ENCODE measurements at regions not wholly inside any gene's neighbourhood (a gene's known extent, or its start where the extent isn't known, plus 50 kb on each side); places are given as distances from the start of the nearest gene placed in this dataset.

DNA sequence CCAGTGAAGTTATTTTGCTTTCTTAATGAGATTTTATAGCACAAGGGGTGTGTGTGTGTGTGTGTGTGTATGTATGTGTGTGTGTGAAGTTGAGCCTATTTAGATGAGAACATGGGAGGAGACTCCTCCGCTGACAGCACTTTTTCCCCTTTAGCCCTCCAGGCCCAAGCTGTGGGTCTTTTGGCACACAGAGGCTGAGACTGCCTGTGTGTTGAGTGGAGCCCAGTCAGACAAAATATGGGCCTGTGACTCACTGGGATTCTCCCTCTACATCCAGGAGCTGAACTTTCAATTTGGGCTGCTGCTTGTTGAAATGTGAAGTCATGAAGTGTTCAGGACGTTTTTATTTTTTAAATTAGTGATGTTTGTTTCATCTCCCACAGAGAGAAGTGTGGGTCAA, 108.0 kb downstream of the MFSD1 start:
- ChIA-PET CTCF (interaction anchor here (0.8 to 5.0 kb wide), 3 partner anchors 9 to 347 kb away, joined by 3 to 20 read pairs (median 6); no protein-coding TSS in a partner anchor), POLR2A (no interaction called here)
- Histone ChIP-seq H3F3A (replicated peaks; ENCODE audit: insufficient read depth) (no peaks in the 10 kb centered on the region), H3K27ac (ENCODE audit: low read depth in 2 of 2, low read length in 1 of 2) (no peak overlapping the region), H3K4me1 (ENCODE audit: control insufficient read depth in 1 of 2, insufficient read depth in 2 of 2, low read depth in 1 of 2, low read length in 1 of 2) (peaks cover 0 to 2% of the 10 kb centered on the region in 2 experiments; a peak in 1 of 4 replicates), H3K4me3 (ENCODE audit: low read depth in 2 of 2, low read length in 1 of 2) (no peak overlapping the region), H3K36me3 (replicated peaks in 1 of 2; ENCODE audit: control insufficient read depth in 1 of 2, insufficient read depth in 2 of 2, low read length in 1 of 2) (no peaks in the 10 kb centered on the region), H3K27me3 (ENCODE audit: insufficient read depth) (no peaks in the 10 kb centered on the region), H4K20me1 (ENCODE audit: insufficient read depth) (no peaks in the 10 kb centered on the region), H3K9me3 (no peaks in the 10 kb centered on the region), H3K4me2 (no peak overlapping the region), H3K9me2 (no peaks in the 10 kb centered on the region), H3K9ac (no peak overlapping the region), H2AFZ (ENCODE audit: low read depth) (0 out of 2 replicates have a peak overlapping the region, but pooled peaks have one; percentile 49), H3K79me2 (ENCODE audit: insufficient read depth) (no peaks in the 10 kb centered on the region)
- 43% methylated on average over 2 of the region's 2 CpGs for WGBS (ENCODE audit: low lambda C conversion rate)
- DNase-seq = no peak
- no peak for TF ChIP-seq JUND (IDR thresholded peaks at IDR 0.05)
- TF ChIP-seq POLR2AphosphoS5 (IDR thresholded peaks at IDR 0.05; ENCODE audit: low read depth, low read length) = no peak
- TF ChIP-seq RCOR1 (IDR thresholded peaks at IDR 0.05; ENCODE audit: low read length) = no peak
- no peak for TF ChIP-seq NFIC (IDR thresholded peaks at IDR 0.05; ENCODE audit: borderline replicate concordance)
- no peak for TF ChIP-seq ELF1 (IDR thresholded peaks at IDR 0.05)
- TF ChIP-seq, protein P1, sequence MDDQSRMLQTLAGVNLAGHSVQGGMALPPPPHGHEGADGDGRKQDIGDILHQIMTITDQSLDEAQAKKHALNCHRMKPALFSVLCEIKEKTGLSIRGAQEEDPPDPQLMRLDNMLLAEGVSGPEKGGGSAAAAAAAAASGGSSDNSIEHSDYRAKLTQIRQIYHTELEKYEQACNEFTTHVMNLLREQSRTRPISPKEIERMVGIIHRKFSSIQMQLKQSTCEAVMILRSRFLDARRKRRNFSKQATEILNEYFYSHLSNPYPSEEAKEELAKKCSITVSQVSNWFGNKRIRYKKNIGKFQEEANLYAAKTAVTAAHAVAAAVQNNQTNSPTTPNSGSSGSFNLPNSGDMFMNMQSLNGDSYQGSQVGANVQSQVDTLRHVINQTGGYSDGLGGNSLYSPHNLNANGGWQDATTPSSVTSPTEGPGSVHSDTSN (IDR thresholded peaks at IDR 0.05) = no peak
- TF ChIP-seq TCF12 (IDR thresholded peaks at IDR 0.05) = no peak
- no peak for TF ChIP-seq CHD2 (IDR thresholded peaks at IDR 0.05; ENCODE audit: low read length, partially characterized antibody)
- no peak for TF ChIP-seq EP300 (IDR thresholded peaks at IDR 0.05; ENCODE audit: borderline replicate concordance in 1 of 2, low read depth in 1 of 2, low read length in 1 of 2)
- no peak for TF ChIP-seq MXI1 (IDR thresholded peaks at IDR 0.05; ENCODE audit: low read depth, low read length)
- no peak for TF ChIP-seq YY1 (IDR thresholded peaks at IDR 0.05; ENCODE audit: low read depth)
- no peak for TF ChIP-seq FOSL2 (IDR thresholded peaks at IDR 0.05; ENCODE audit: borderline replicate concordance, low read depth)
- no peak for TF ChIP-seq RAD21 (IDR thresholded peaks at IDR 0.05; ENCODE audit: low read length)

DNA sequence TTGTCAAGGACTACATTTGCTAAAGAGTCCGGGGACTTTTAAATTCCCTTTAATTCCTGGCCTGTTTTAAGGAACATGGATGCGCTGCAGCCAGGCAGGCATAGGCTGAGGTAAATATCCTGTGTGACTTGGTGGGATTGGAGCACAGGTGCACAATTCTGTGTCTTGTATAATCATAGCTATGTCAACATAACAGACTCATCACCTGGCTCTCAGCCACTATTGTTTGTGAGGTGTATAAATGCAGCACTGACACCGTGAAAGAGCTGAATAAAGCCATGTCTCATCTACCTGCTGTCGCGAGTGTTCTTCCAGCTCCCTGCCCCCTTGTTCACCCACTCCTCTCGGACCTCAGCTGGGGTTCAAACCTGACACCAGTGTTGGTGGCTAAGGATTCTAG, 109.7 kb downstream of the MFSD1 start:
- Histone ChIP-seq H3K9me2 (no peaks in the 10 kb centered on the region), H3K4me3 (ENCODE audit: low read depth in 2 of 2, low read length in 1 of 2) (no peak overlapping the region), H3K9me3 (no peaks in the 10 kb centered on the region), H2AFZ (ENCODE audit: low read depth) (no peak overlapping the region), H3K4me1 (ENCODE audit: control insufficient read depth in 1 of 2, insufficient read depth in 2 of 2, low read depth in 1 of 2, low read length in 1 of 2) (peaks cover 0 to 2% of the 10 kb centered on the region in 2 experiments; a peak in 1 of 4 replicates), H3K27me3 (ENCODE audit: insufficient read depth) (no peaks in the 10 kb centered on the region), H3K9ac (no peak overlapping the region), H3K27ac (ENCODE audit: low read depth in 2 of 2, low read length in 1 of 2) (no peak overlapping the region), H4K20me1 (ENCODE audit: insufficient read depth) (no peaks in the 10 kb centered on the region), H3K4me2 (no peak overlapping the region), H3K36me3 (replicated peaks in 1 of 2; ENCODE audit: control insufficient read depth in 1 of 2, insufficient read depth in 2 of 2, low read length in 1 of 2) (no peaks in the 10 kb centered on the region), H3K79me2 (ENCODE audit: insufficient read depth) (no peaks in the 10 kb centered on the region), H3F3A (replicated peaks; ENCODE audit: insufficient read depth) (no peaks in the 10 kb centered on the region)
- 87% methylated on average over 6 of the region's 6 CpGs for WGBS (ENCODE audit: low lambda C conversion rate)
- POLR2A ChIA-PET = no interaction called here
- CTCF ChIA-PET = interaction anchor here (1.0 to 5.0 kb wide), 5 partner anchors 10 to 675 kb away, joined by 3 to 20 read pairs (median 3); no protein-coding TSS in a partner anchor
- DNase-seq = no peak
- TF ChIP-seq RAD21 (IDR thresholded peaks at IDR 0.05; ENCODE audit: low read length) (no peak), RXRA (IDR thresholded peaks at IDR 0.05; ENCODE audit: borderline replicate concordance, low read depth) (no peak), TAF1 (IDR thresholded peaks at IDR 0.05; ENCODE audit: borderline replicate concordance, low read depth, low read length) (no peak), RFX5 (IDR thresholded peaks at IDR 0.05; ENCODE audit: low read length) (no peak), GATA2 (CRISPR knock-in tag; IDR thresholded peaks at IDR 0.05) (no peak), FOSL2 (IDR thresholded peaks at IDR 0.05; ENCODE audit: borderline replicate concordance, low read depth) (no peak), FOXM1 (IDR thresholded peaks at IDR 0.05; ENCODE audit: low read depth) (no peak)
- TF ChIP-seq, protein P2, sequence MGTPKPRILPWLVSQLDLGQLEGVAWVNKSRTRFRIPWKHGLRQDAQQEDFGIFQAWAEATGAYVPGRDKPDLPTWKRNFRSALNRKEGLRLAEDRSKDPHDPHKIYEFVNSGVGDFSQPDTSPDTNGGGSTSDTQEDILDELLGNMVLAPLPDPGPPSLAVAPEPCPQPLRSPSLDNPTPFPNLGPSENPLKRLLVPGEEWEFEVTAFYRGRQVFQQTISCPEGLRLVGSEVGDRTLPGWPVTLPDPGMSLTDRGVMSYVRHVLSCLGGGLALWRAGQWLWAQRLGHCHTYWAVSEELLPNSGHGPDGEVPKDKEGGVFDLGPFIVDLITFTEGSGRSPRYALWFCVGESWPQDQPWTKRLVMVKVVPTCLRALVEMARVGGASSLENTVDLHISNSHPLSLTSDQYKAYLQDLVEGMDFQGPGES (IDR thresholded peaks at IDR 0.05; ENCODE audit: low read depth, low read length) = no peak
- TF ChIP-seq, protein P3, sequence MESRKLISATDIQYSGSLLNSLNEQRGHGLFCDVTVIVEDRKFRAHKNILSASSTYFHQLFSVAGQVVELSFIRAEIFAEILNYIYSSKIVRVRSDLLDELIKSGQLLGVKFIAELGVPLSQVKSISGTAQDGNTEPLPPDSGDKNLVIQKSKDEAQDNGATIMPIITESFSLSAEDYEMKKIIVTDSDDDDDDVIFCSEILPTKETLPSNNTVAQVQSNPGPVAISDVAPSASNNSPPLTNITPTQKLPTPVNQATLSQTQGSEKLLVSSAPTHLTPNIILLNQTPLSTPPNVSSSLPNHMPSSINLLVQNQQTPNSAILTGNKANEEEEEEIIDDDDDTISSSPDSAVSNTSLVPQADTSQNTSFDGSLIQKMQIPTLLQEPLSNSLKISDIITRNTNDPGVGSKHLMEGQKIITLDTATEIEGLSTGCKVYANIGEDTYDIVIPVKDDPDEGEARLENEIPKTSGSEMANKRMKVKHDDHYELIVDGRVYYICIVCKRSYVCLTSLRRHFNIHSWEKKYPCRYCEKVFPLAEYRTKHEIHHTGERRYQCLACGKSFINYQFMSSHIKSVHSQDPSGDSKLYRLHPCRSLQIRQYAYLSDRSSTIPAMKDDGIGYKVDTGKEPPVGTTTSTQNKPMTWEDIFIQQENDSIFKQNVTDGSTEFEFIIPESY (IDR thresholded peaks at IDR 0.05; ENCODE audit: borderline replicate concordance, low read depth) = no peak
- TF ChIP-seq, protein P4, sequence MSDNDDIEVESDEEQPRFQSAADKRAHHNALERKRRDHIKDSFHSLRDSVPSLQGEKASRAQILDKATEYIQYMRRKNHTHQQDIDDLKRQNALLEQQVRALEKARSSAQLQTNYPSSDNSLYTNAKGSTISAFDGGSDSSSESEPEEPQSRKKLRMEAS (IDR thresholded peaks at IDR 0.05; ENCODE audit: low read depth) = no peak
